Peyer's patch (tissue), 4 donors: ENCODE measurements at regions not wholly inside any gene's neighbourhood (a gene's known extent, or its start where the extent isn't known, plus 50 kb on each side); places are given as distances from the start of the nearest gene placed in this dataset.

ENCODE experiments used
- DNase-seq, 3 donors: peaks; one replicate each; pipeline ENCODE4 v3.0.0-alpha.2; 2017 to 2019
- H3K27ac ChIP-seq, 4 donors: fragments of 200-600 bp; sonication (generic); one replicate each; pipeline ENCODE4 v1.5.1; 2016 to 2019
- H3K27me3 ChIP-seq, 2 donors: fragments of 200-600 bp; sonication (generic); one replicate each; pipeline ENCODE4 v1.5.1; 2019
- H3K36me3 ChIP-seq, 3 donors: fragments of 200-600 bp; sonication (generic); one replicate each; pipeline ENCODE4 v1.5.1; 2016 to 2019
- H3K4me1 ChIP-seq, 4 donors: fragments of 200-600 bp; sonication (generic); one replicate each; pipeline ENCODE4 v1.5.1; 2016 to 2019
- H3K4me3 ChIP-seq, 4 donors: fragments of 200-600 bp; sonication (generic); 1 replicate in 3 of 4; 2 replicates in 1 of 4; pipeline ENCODE4 v1.5.1; 2016 to 2019; ENCODE audit warnings: mild to moderate bottlenecking in 1 of 4
- H3K9me3 ChIP-seq, 4 donors: fragments of 200-600 bp; sonication (generic); one replicate each; pipeline ENCODE4 v1.5.1; 2016 to 2019; ENCODE audit warnings: mild to moderate bottlenecking in 1 of 4
- CTCF ChIP-seq, 6 experiments: fragments of 450-650 bp in 4 of 6; fragments of 200-600 bp in 2 of 6; sonication (generic) in 1 of 6; IDR thresholded peaks; one replicate each; pipeline ENCODE4 v1.5.1; 2017 to 2019; ENCODE audit warnings: antibody characterized with exemption in 6 of 6, mild to moderate bottlenecking in 3 of 6, moderate library complexity in 1 of 6
- POLR2A ChIP-seq, 2 donors: fragments of 450-650 bp; IDR thresholded peaks; one replicate each; pipeline ENCODE4 v1.5.1; 2017; ENCODE audit warnings: antibody characterized with exemption in 2 of 2, mild to moderate bottlenecking in 2 of 2, moderate library complexity in 2 of 2

- H3K9me3 ChIP-seq = no peaks in the 10 kb centered on the region
- H3K4me3 ChIP-seq = no peak overlapping the region
- no peak overlapping the region for H3K27ac ChIP-seq
- no peaks in the 10 kb centered on the region for H3K36me3 ChIP-seq
- no peak for DNase-seq
- no peaks in the 10 kb centered on the region for H3K4me1 ChIP-seq
- H3K27me3 ChIP-seq = no peaks in the 10 kb centered on the region
- no peak for TF ChIP-seq CTCF (IDR thresholded peaks at IDR 0.05)
- TF ChIP-seq POLR2A (IDR thresholded peaks at IDR 0.05) = no peak
These were observed 102.3 kb upstream of the PROK2 start for GRCh38 chr3:71887256-71887655.

- Histone ChIP-seq H3K36me3 (no peaks in the 10 kb centered on the region), H3K27me3 (no peaks in the 10 kb centered on the region), H3K4me1 (no peaks in the 10 kb centered on the region), H3K4me3 (no peak overlapping the region), H3K9me3 (no peaks in the 10 kb centered on the region), H3K27ac (no peak overlapping the region)
- no peak for TF ChIP-seq CTCF (IDR thresholded peaks at IDR 0.05)
- no peak for TF ChIP-seq POLR2A (IDR thresholded peaks at IDR 0.05)
- no peak for DNase-seq
These were observed 100.1 kb upstream of the PROK2 start for GRCh38 chr3:71885006-71885405.

- H3K4me3 ChIP-seq = no peak overlapping the region
- no peaks in the 10 kb centered on the region for H3K36me3 ChIP-seq
- H3K27me3 ChIP-seq = no peaks in the 10 kb centered on the region
- DNase-seq = no peak
- H3K27ac ChIP-seq = no peak overlapping the region
- no peaks in the 10 kb centered on the region for H3K9me3 ChIP-seq
- no peaks in the 10 kb centered on the region for H3K4me1 ChIP-seq
- no peak for TF ChIP-seq CTCF (IDR thresholded peaks at IDR 0.05)
- TF ChIP-seq POLR2A (IDR thresholded peaks at IDR 0.05) = no peak
These were observed 96.8 kb upstream of the PROK2 start for GRCh38 chr3:71881732-71882131.

DNA sequence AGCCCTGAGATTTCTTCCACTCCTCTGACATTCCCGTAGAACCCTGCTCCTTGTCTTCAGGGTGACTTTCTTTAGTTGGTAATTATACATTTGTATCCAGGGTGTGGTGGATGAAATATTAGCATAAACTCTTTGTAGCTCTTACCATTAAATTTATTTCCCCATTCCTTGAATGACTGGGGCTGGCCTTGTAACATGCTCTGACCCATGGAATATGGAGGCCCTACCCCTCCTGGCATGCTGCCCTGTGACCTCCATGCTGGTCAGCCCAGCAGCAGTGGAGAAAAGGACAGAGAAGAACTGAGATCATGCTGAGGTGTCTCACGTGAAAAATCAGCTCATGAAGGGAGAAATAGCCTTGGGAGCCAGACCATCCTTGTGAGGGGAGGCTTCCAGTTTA, 96.1 kb upstream of the PROK2 start:
- Histone ChIP-seq H3K27me3 (no peaks in the 10 kb centered on the region), H3K4me3 (no peak overlapping the region), H3K36me3 (no peaks in the 10 kb centered on the region), H3K27ac (no peak overlapping the region), H3K4me1 (no peaks in the 10 kb centered on the region), H3K9me3 (no peaks in the 10 kb centered on the region)
- no peak for TF ChIP-seq POLR2A (IDR thresholded peaks at IDR 0.05)
- TF ChIP-seq CTCF (IDR thresholded peaks at IDR 0.05) = no peak
- no peak for DNase-seq

DNA sequence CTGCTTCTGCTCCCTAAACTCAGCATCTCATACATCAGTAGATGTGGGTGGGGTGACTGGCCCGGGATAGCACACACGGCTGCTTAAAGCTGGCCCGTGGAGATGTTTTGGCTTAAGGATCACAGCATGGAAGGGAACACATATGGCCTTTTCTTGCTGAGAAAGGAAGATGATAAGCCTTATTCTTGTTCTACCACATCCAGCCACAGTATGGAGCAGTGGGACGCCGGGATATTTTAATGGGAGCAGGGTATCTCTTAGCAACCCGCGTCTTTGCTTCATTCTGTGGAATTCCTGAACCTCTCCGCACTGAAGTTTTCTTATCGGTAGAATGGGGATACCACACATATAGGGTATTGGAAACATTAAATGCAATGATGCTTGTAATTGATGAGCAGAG, 94.1 kb upstream of the PROK2 start:
- no peak for TF ChIP-seq POLR2A (IDR thresholded peaks at IDR 0.05)
- TF ChIP-seq CTCF (IDR thresholded peaks at IDR 0.05) = no peak
- no peak for DNase-seq
- H3K9me3 ChIP-seq = no peaks in the 10 kb centered on the region
- H3K27ac ChIP-seq = no peak overlapping the region
- H3K4me1 ChIP-seq = no peaks in the 10 kb centered on the region
- no peaks in the 10 kb centered on the region for H3K36me3 ChIP-seq
- H3K4me3 ChIP-seq = no peak overlapping the region
- H3K27me3 ChIP-seq = no peaks in the 10 kb centered on the region
